CD8-positive, alpha-beta memory T cell (primary cell): ENCODE measurements at regions not wholly inside any gene's neighbourhood (a gene's known extent, or its start where the extent isn't known, plus 50 kb on each side); places are given as distances from the start of the nearest gene placed in this dataset.

Experiments
- CTCF ChIA-PET: fragments of 350-600 bp; sonication (Branson Sonifier 250); formaldehyde crosslinking; loops from one replicate; lab custom pipeline; 2021; ENCODE audit warnings: antibody characterized with exemption; lab: Charles Lee
- POLR2A ChIA-PET: fragments of 350-600 bp; sonication (Branson Sonifier 250); formaldehyde crosslinking; loops from one replicate; lab custom pipeline; 2021; ENCODE audit warnings: antibody characterized with exemption; lab: Charles Lee
- DNase-seq, 5 donors: peaks; one replicate each; pipeline versions ENCODE4 v3.0.0 to v3.0.0-alpha.2; 2020 to 2022; ENCODE audit warnings: mixed read lengths in 1 of 5
- H3K27ac ChIP-seq: one replicate; pipeline ENCODE4 v1.7.0; 2013; ENCODE audit warnings: low read depth, mild to moderate bottlenecking, low read length, moderate library complexity
- H3K27me3 ChIP-seq: 2 replicates; pipeline ENCODE4 v1.7.0; 2013; ENCODE audit warnings: low read length, mild to moderate bottlenecking; ENCODE audit not compliant: insufficient read depth, poor library complexity, severe bottlenecking
- H3K36me3 ChIP-seq: 2 replicates; pipeline ENCODE4 v1.7.0; 2013; ENCODE audit warnings: mild to moderate bottlenecking, low read length, moderate library complexity; ENCODE audit not compliant: insufficient read depth
- H3K4me1 ChIP-seq: 2 replicates; pipeline ENCODE4 v1.7.0; 2013; ENCODE audit warnings: mild to moderate bottlenecking, low read length, moderate library complexity; ENCODE audit not compliant: insufficient read depth
- H3K4me3 ChIP-seq: 2 replicates; pipeline ENCODE4 v1.7.0; 2013; ENCODE audit warnings: mild to moderate bottlenecking, low read length
- H3K9me3 ChIP-seq: 2 replicates; pipeline ENCODE4 v1.7.0; 2013; ENCODE audit warnings: mild to moderate bottlenecking, low read length
- H3K27ac Mint-ChIP-seq, 8 donors: one replicate each; pipeline ENCODE4 v1.8.0; 2020 to 2021; ENCODE audit warnings: mixed read lengths in 8 of 8, mild to moderate bottlenecking in 6 of 8, inconsistent platforms in 3 of 8, moderate library complexity in 3 of 8
- H3K27me3 Mint-ChIP-seq, 2 donors: one replicate each; pipeline ENCODE4 v1.8.0; 2020 to 2021; ENCODE audit warnings: mixed read lengths in 2 of 2, mild to moderate bottlenecking in 1 of 2, moderate library complexity in 1 of 2
- H3K36me3 Mint-ChIP-seq, 3 donors: one replicate each; pipeline ENCODE4 v1.8.0; 2020 to 2021; ENCODE audit warnings: mixed read lengths in 3 of 3, inconsistent platforms in 1 of 3, mild to moderate bottlenecking in 1 of 3
- H3K4me1 Mint-ChIP-seq, 3 donors: one replicate each; pipeline ENCODE4 v1.8.0; 2020 to 2021; ENCODE audit warnings: mixed read lengths in 3 of 3, inconsistent platforms in 1 of 3, mild to moderate bottlenecking in 1 of 3
- H3K4me3 Mint-ChIP-seq, 7 donors: one replicate each; pipeline ENCODE4 v1.8.0; 2020 to 2021; ENCODE audit warnings: mixed read lengths in 7 of 7, mild to moderate bottlenecking in 6 of 7, moderate library complexity in 4 of 7, inconsistent platforms in 2 of 7
- H3K9me3 Mint-ChIP-seq, 5 donors: one replicate each; pipeline ENCODE4 v1.8.0; 2020 to 2022; ENCODE audit warnings: mixed read lengths in 5 of 5, mild to moderate bottlenecking in 3 of 5, moderate library complexity in 2 of 5, inconsistent platforms in 1 of 5

DNA sequence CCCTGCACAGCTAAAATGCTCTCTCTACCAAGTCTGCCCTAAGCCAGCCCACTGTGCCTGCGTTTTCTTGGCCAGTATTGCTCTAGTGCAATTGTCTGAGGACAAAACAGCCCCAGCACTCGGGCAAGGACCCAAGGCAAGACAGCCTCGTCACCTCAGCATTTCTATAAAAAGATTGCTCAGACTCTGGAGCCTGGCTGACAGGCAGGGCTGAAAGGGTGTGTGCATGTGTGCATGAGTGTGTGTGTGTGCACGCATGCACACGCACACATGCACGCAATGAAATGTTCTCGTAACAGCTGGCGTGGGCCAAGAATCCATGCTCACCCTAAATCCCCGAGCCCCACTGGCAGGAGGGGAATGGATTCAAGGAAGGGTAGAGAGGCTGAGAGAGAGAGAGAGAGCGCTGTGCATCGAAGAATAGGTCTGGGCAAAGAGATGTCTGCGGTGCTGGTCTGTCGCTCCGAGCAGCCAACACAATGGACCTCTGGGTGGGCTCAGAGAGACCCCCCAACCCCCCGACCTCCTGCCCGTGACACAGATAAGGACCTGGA is 579.2 kb downstream of the BCOR start:
- Histone ChIP-seq H3K4me3 (no peak overlapping the region), H3K36me3 (no peaks in the 10 kb centered on the region), H3K27ac (no peak overlapping the region), H3K4me1 (no peaks in the 10 kb centered on the region), H3K9me3 (no peaks in the 10 kb centered on the region), H3K27me3 (no peaks in the 10 kb centered on the region)
- Mint-ChIP-seq H3K27ac (no peak overlapping the region), H3K4me3 (no peak overlapping the region), H3K9me3 (no peaks in the 10 kb centered on the region), H3K36me3 (no peaks in the 10 kb centered on the region), H3K4me1 (no peaks in the 10 kb centered on the region), H3K27me3 (peaks cover 3 to 15% of the 10 kb centered on the region in 2 donors)
- DNase-seq = no peak
- POLR2A ChIA-PET = no interaction called here
- CTCF ChIA-PET = no interaction called here

DNA sequence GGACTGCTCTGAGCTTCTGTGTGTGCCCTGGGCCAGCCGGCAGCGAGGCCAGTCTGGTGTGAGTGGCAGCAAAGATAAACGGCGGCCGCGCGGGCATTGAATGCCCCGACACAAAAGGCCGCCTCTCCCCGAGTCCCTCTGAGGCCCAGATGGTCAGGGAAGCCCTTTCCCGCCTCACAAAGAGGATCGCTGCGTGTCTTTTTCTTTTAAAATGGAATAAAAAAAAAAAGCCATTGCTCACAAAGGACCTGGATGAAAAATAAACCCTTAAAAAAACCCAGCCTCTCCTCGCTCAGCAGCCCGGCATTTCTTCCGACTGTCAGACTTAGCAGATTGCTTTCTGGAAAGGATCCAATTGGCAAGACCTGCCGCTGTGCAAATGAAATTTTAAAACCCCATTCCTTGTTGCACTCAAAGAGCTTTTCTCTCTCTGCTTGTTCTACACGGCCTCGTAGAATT is 578.7 kb downstream of the BCOR start:
- Histone ChIP-seq H3K27ac (no peak overlapping the region), H3K4me1 (no peaks in the 10 kb centered on the region), H3K9me3 (no peaks in the 10 kb centered on the region), H3K27me3 (no peaks in the 10 kb centered on the region), H3K36me3 (no peaks in the 10 kb centered on the region), H3K4me3 (no peak overlapping the region)
- H3K4me1 Mint-ChIP-seq = no peaks in the 10 kb centered on the region
- ChIA-PET CTCF (no interaction called here), POLR2A (no interaction called here)
- H3K36me3 Mint-ChIP-seq = no peaks in the 10 kb centered on the region
- H3K9me3 Mint-ChIP-seq = no peaks in the 10 kb centered on the region
- H3K27ac Mint-ChIP-seq = no peak overlapping the region
- no peak overlapping the region for H3K4me3 Mint-ChIP-seq
- DNase-seq = no peak
- H3K27me3 Mint-ChIP-seq = peaks cover 3 to 15% of the 10 kb centered on the region in 2 donors

DNA sequence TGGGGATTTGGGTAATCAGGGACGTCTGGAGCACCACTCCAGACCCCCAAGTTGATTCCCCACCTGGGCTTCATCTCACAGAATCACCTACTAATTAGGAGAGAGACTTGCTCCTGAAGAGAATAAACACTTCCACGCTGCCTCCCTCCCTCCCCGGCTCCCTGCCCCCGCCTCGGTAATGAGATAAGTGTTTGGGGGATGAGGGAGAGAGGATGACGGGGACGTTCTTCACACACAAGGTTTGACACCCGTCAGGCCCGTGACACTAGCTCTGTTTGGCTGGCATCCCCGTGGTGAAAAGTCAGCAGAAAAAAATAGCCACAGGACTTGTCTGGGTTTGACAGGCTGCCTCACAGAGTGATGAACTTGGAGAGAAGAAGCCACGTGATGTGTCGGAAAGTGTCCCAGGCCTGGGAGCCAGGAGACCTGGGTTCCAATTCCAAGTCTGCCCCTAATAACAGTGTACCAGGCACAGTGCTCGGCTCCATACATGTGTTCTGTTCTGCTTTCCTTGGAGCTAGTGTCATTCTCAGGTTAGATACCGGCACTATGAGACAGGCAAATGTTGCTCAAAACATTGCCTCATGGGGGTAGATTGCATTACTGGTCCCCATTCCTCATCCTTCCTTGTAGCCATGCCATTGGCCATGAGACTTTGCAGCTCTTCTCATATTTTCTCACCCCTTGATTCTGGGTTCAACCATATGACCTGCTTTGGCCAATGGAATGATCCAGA is 578.0 kb downstream of the BCOR start:
- H3K4me3 ChIP-seq = no peak overlapping the region
- Mint-ChIP-seq H3K27ac (no peak overlapping the region), H3K27me3 (peaks cover 3 to 14% of the 10 kb centered on the region in 2 donors), H3K36me3 (no peaks in the 10 kb centered on the region), H3K4me3 (no peak overlapping the region), H3K4me1 (no peaks in the 10 kb centered on the region), H3K9me3 (no peaks in the 10 kb centered on the region)
- H3K36me3 ChIP-seq = no peaks in the 10 kb centered on the region
- no peaks in the 10 kb centered on the region for H3K9me3 ChIP-seq
- ChIA-PET CTCF (no interaction called here), POLR2A (no interaction called here)
- no peaks in the 10 kb centered on the region for H3K4me1 ChIP-seq
- no peak overlapping the region for H3K27ac ChIP-seq
- DNase-seq = no peak
- H3K27me3 ChIP-seq = no peaks in the 10 kb centered on the region

DNA sequence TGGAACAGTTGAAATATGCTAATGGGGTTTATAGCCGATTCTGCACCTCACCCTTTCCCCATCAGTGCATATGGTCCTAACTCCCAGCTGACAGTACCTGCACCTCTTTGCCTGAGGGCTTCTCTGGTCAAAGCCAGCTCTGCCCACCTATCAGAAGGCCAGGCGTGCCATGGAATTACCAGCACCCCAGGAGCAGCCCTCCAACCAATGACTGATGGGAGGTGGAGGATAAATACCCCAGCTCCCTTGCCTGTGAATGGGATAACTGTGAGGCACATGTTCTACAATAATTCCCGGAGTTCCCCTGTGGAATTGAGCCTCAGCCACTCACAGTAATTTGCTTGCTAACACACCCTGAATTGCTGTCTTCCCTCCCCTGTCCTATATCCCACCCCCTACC is 572.0 kb downstream of the BCOR start:
- Histone ChIP-seq H3K4me3 (no peak overlapping the region), H3K36me3 (no peaks in the 10 kb centered on the region), H3K4me1 (no peaks in the 10 kb centered on the region), H3K27me3 (no peaks in the 10 kb centered on the region), H3K27ac (no peak overlapping the region), H3K9me3 (no peaks in the 10 kb centered on the region)
- Mint-ChIP-seq H3K27me3 (peaks cover 0 to 6% of the 10 kb centered on the region in 2 donors), H3K4me1 (no peaks in the 10 kb centered on the region), H3K4me3 (no peak overlapping the region), H3K36me3 (no peaks in the 10 kb centered on the region), H3K9me3 (no peaks in the 10 kb centered on the region), H3K27ac (no peak overlapping the region)
- ChIA-PET POLR2A (no interaction called here), CTCF (no interaction called here)
- DNase-seq = no peak

DNA sequence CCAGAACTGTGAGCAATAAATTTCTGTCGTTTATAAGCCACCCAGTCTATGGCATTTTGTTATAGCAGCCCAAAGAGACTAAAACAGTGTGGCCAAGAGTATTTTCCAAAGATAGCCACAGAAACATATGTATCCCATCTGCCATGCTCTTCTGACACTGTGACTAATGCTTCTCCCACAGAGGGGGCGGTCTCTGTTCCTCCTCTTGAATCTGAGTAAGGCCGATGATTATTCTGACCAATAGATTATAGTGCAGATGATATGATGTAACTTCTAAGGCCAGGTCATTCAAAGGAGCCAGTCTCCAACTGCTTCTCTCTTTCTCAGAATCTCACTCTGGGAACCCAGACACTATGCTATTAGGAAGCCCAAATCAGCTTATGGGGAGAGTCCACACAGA is 570.7 kb downstream of the BCOR start:
- POLR2A ChIA-PET = no interaction called here
- Mint-ChIP-seq H3K9me3 (no peaks in the 10 kb centered on the region), H3K27ac (no peak overlapping the region), H3K27me3 (peaks cover 0 to 6% of the 10 kb centered on the region in 2 donors), H3K4me1 (no peaks in the 10 kb centered on the region), H3K36me3 (no peaks in the 10 kb centered on the region), H3K4me3 (no peak overlapping the region)
- Histone ChIP-seq H3K27me3 (no peaks in the 10 kb centered on the region), H3K9me3 (no peaks in the 10 kb centered on the region), H3K36me3 (no peaks in the 10 kb centered on the region), H3K4me1 (no peaks in the 10 kb centered on the region), H3K27ac (no peak overlapping the region), H3K4me3 (no peak overlapping the region)
- DNase-seq = no peak
- CTCF ChIA-PET = no interaction called here

DNA sequence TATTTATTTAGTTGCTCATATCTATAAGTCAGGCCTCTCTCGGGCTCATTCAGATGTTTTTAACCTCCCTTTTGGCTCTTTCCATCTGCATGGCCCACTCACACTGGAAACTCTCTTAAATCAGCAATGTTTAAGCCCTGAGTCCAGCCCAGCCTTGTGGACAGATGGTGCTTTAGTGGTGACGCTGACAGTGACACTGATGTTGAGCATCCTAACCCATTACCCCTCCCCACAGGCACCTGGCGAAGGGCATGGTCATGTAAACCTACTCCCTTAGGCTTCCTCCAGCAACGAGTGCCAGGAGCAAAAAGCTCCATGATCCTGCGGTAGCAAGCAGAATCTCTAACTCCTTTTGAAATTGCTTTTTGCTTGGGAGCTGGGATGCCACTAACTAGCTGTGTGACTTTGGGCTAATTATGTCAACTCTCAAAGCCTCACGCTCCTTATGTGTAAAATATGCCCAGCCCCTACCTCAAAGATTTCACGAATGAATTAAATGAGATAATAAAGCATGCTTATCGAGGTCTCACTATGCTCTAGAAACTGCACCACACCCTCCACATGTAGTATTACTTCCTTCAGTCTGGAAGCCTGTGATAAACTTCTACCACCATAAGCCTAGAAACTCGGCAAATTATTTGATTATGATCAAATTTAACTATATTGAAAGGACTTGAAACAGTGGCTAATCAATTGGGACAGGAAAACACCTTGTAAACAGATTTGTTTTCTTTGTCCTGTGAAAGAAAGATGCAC is 569.4 kb downstream of the BCOR start:
- Mint-ChIP-seq H3K9me3 (no peaks in the 10 kb centered on the region), H3K4me1 (no peaks in the 10 kb centered on the region), H3K4me3 (no peak overlapping the region), H3K27me3 (peaks cover 0 to 4% of the 10 kb centered on the region in 2 donors), H3K36me3 (no peaks in the 10 kb centered on the region), H3K27ac (no peak overlapping the region)
- Histone ChIP-seq H3K4me3 (no peak overlapping the region), H3K36me3 (no peaks in the 10 kb centered on the region), H3K9me3 (no peaks in the 10 kb centered on the region), H3K27me3 (no peaks in the 10 kb centered on the region), H3K27ac (no peak overlapping the region), H3K4me1 (no peaks in the 10 kb centered on the region)
- POLR2A ChIA-PET = no interaction called here
- DNase-seq = no peak
- CTCF ChIA-PET = no interaction called here

DNA sequence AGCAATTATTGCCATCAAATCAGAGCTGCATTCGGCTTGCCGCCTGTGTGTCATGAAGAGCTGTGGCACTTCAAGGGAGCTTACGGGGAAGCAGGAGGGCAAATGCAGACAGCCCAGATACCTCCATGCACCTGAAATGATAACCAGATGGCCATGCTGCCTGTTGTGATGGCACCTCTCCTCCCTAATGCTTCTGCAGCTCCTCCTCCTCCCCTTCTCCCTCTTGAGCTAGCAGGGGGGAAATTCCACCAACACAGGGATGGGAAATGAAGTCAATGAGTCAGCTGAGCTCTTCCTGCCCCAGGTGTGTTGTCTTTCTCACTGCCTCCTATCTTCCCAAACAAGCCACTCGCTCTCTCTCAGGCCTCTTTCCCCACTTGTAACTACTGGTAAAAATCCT is 565.0 kb downstream of the BCOR start:
- Histone ChIP-seq H3K9me3 (no peaks in the 10 kb centered on the region), H3K36me3 (no peaks in the 10 kb centered on the region), H3K27me3 (no peaks in the 10 kb centered on the region), H3K4me1 (no peaks in the 10 kb centered on the region), H3K27ac (no peak overlapping the region), H3K4me3 (no peak overlapping the region)
- Mint-ChIP-seq H3K36me3 (peaks cover 0 to 3% (median 0%) of the 10 kb centered on the region in 3 donors), H3K4me3 (no peak overlapping the region), H3K27me3 (peaks cover 15 to 18% of the 10 kb centered on the region in 2 donors), H3K27ac (no peak overlapping the region), H3K4me1 (no peaks in the 10 kb centered on the region), H3K9me3 (no peaks in the 10 kb centered on the region)
- no peak for DNase-seq
- CTCF ChIA-PET = no interaction called here
- POLR2A ChIA-PET = no interaction called here

DNA sequence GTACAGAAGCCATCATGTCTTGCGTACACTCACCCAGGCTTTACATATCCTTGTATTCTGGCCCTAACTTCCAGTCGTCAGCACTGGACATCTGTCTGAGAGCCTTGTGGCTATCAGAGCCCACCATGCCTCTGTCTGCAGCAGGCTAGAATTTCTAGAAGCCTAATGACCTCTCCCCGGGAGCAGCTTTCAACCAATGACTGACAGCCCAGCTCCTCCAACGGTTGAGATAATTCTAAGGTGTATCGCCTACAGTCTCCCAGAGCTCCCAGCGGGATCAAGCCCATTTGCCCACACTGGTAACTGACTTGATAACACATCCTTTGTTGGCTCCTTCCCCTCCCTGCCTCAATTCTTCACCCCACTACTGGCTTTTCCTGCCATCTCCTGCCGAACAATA is 562.8 kb downstream of the BCOR start:
- H3K9me3 ChIP-seq = no peaks in the 10 kb centered on the region
- H3K4me3 ChIP-seq = no peak overlapping the region
- Mint-ChIP-seq H3K36me3 (peaks cover 0 to 3% (median 0%) of the 10 kb centered on the region in 3 donors), H3K4me1 (no peaks in the 10 kb centered on the region), H3K4me3 (no peak overlapping the region), H3K27me3 (peaks cover 24 to 26% of the 10 kb centered on the region in 2 donors), H3K27ac (no peak overlapping the region), H3K9me3 (no peaks in the 10 kb centered on the region)
- DNase-seq = no peak
- no peaks in the 10 kb centered on the region for H3K4me1 ChIP-seq
- no peaks in the 10 kb centered on the region for H3K36me3 ChIP-seq
- POLR2A ChIA-PET = no interaction called here
- CTCF ChIA-PET = no interaction called here
- no peaks in the 10 kb centered on the region for H3K27me3 ChIP-seq
- no peak overlapping the region for H3K27ac ChIP-seq
